ENCODE measurements at regions not wholly inside any gene's neighbourhood (a gene's known extent, or its start where the extent isn't known, plus 50 kb on each side); places are given as distances from the start of the nearest gene placed in this dataset.

GRCh38 chr13:105816994-105817393 is 718.5 kb downstream of the EFNB2 start:
- Histone ChIP-seq H3K4me3 (ENCODE audit: low read depth, low read length) (no peak overlapping the region), H3K27me3 (ENCODE audit: control insufficient read depth, insufficient read depth, low read length) (no peaks in the 10 kb centered on the region), H3K36me3 (ENCODE audit: control insufficient read depth, insufficient read depth, low read length) (no peaks in the 10 kb centered on the region)
- no peak for DNase-seq (ENCODE audit: low read depth)
- ChIA-PET CTCF (no interaction called here), POLR2A (no interaction called here)
- TF ChIP-seq CTCF (IDR thresholded peaks at IDR 0.05; ENCODE audit: insufficient read depth, low read depth, low read length), result no peak

GRCh38 chr13:105814902-105815250 is 720.6 kb downstream of the EFNB2 start:
- no peak for TF ChIP-seq CTCF (IDR thresholded peaks at IDR 0.05; ENCODE audit: insufficient read depth, low read depth, low read length)
- Histone ChIP-seq H3K27me3 (ENCODE audit: control insufficient read depth, insufficient read depth, low read length) (no peaks in the 10 kb centered on the region), H3K36me3 (ENCODE audit: control insufficient read depth, insufficient read depth, low read length) (no peaks in the 10 kb centered on the region), H3K4me3 (ENCODE audit: low read depth, low read length) (no peak overlapping the region)
- ChIA-PET POLR2A (no interaction called here), CTCF (no interaction called here)
- DNase-seq (ENCODE audit: low read depth), result no peak

- no peak for DNase-seq (ENCODE audit: low read depth)
- Histone ChIP-seq H3K4me3 (ENCODE audit: low read depth, low read length) (no peak overlapping the region), H3K36me3 (ENCODE audit: control insufficient read depth, insufficient read depth, low read length) (no peaks in the 10 kb centered on the region), H3K27me3 (ENCODE audit: control insufficient read depth, insufficient read depth, low read length) (no peaks in the 10 kb centered on the region)
- ChIA-PET POLR2A (no interaction called here), CTCF (no interaction called here)
- no peak for TF ChIP-seq CTCF (IDR thresholded peaks at IDR 0.05; ENCODE audit: insufficient read depth, low read depth, low read length)
Measured at GRCh38 chr13:105814219-105814901, 721.1 kb downstream of the EFNB2 start.

- TF ChIP-seq CTCF (IDR thresholded peaks at IDR 0.05; ENCODE audit: insufficient read depth, low read depth, low read length), result no peak
- ChIA-PET POLR2A (no interaction called here), CTCF (no interaction called here)
- H3K27me3 ChIP-seq (ENCODE audit: control insufficient read depth, insufficient read depth, low read length), result no peaks in the 10 kb centered on the region
- no peaks in the 10 kb centered on the region for H3K36me3 ChIP-seq (ENCODE audit: control insufficient read depth, insufficient read depth, low read length)
- no peak overlapping the region for H3K4me3 ChIP-seq (ENCODE audit: low read depth, low read length)
- no peak for DNase-seq (ENCODE audit: low read depth)
Measured at GRCh38 chr13:105806628-105806920, 728.9 kb downstream of the EFNB2 start.

- ChIA-PET CTCF (no interaction called here), POLR2A (no interaction called here)
- H3K36me3 ChIP-seq (ENCODE audit: control insufficient read depth, insufficient read depth, low read length), result no peaks in the 10 kb centered on the region
- DNase-seq (ENCODE audit: low read depth), result no peak
- no peak overlapping the region for H3K4me3 ChIP-seq (ENCODE audit: low read depth, low read length)
- TF ChIP-seq CTCF (IDR thresholded peaks at IDR 0.05; ENCODE audit: insufficient read depth, low read depth, low read length), result no peak
- no peaks in the 10 kb centered on the region for H3K27me3 ChIP-seq (ENCODE audit: control insufficient read depth, insufficient read depth, low read length)
Measured at GRCh38 chr13:105805892-105806627, 729.4 kb downstream of the EFNB2 start.

Measured in BJ (cell line).